Neural progenitor cell (in vitro differentiated cells): ENCODE measurements at regions not wholly inside any gene's neighbourhood (a gene's known extent, or its start where the extent isn't known, plus 50 kb on each side); places are given as distances from the start of the nearest gene placed in this dataset.

Experiments used
- DNase-seq: peaks from one replicate; pipeline ENCODE4 v3.0.0-alpha.2; 2016; ENCODE audit warnings: low spot score
- H2AFZ ChIP-seq: fragments of 200-600 bp; sonication (generic); replicated peaks from 2 replicates; pipeline ENCODE4 v1.6.1; 2016; ENCODE audit warnings: antibody characterized with exemption
- H3F3A ChIP-seq: fragments of 200-600 bp; sonication (generic); 2 replicates; pipeline ENCODE4 v1.6.1; 2016; ENCODE audit warnings: antibody characterized with exemption, low read depth
- H3K27ac ChIP-seq: fragments of 200-600 bp; sonication (generic); 2 replicates; pipeline ENCODE4 v1.5.1; 2016; ENCODE audit warnings: mild to moderate bottlenecking
- H3K27me3 ChIP-seq: fragments of 200-600 bp; sonication (generic); 2 replicates; pipeline ENCODE4 v1.6.1; 2016; ENCODE audit warnings: mild to moderate bottlenecking, moderate library complexity
- H3K36me3 ChIP-seq: fragments of 200-600 bp; sonication (generic); 2 replicates; pipeline ENCODE4 v1.5.1; 2016
- H3K4me1 ChIP-seq: fragments of 200-600 bp; sonication (generic); 2 replicates; pipeline ENCODE4 v1.6.1; 2016; ENCODE audit warnings: mixed run types
- H3K4me2 ChIP-seq: fragments of 200-600 bp; sonication (generic); 2 replicates; pipeline ENCODE4 v1.6.1; 2016
- H3K4me3 ChIP-seq: fragments of 200-600 bp; sonication (generic); 2 replicates; pipeline ENCODE4 v1.5.1; 2016
- H3K79me2 ChIP-seq: fragments of 200-600 bp; sonication (generic); 2 replicates; pipeline ENCODE4 v1.6.1; 2016; ENCODE audit warnings: low read depth
- H3K9ac ChIP-seq: fragments of 200-600 bp; sonication (generic); 2 replicates; pipeline ENCODE4 v1.6.1; 2016
- H3K9me3 ChIP-seq: fragments of 200-600 bp; sonication (generic); 2 replicates; pipeline ENCODE4 v1.5.1; 2016; ENCODE audit warnings: low read depth
- H4K20me1 ChIP-seq: fragments of 200-600 bp; sonication (generic); 2 replicates; pipeline ENCODE4 v1.6.1; 2016; ENCODE audit warnings: low read depth
- H3K27ac Mint-ChIP-seq: 3 replicates; pipeline ENCODE4 v1.8.0; 2021; ENCODE audit warnings: mixed read lengths
- H3K27me3 Mint-ChIP-seq: 2 replicates; pipeline ENCODE4 v1.8.0; 2022; ENCODE audit warnings: low read depth, mild to moderate bottlenecking, inconsistent platforms, moderate library complexity, mixed read lengths; ENCODE audit not compliant: insufficient read depth
- H3K36me3 Mint-ChIP-seq: 3 replicates; pipeline ENCODE4 v1.8.0; 2021; ENCODE audit warnings: mixed read lengths
- H3K4me1 Mint-ChIP-seq: 3 replicates; pipeline ENCODE4 v1.8.0; 2021; ENCODE audit warnings: mixed read lengths
- H3K4me3 Mint-ChIP-seq: 3 replicates; pipeline ENCODE4 v1.8.0; 2021; ENCODE audit warnings: mild to moderate bottlenecking, moderate library complexity, mixed read lengths
- H3K9me3 Mint-ChIP-seq: 3 replicates; pipeline ENCODE4 v1.8.0; 2020; ENCODE audit warnings: mixed read lengths
- CTCF ChIP-seq: fragments of 200-600 bp; sonication (generic); IDR thresholded peaks from 2 replicates; pipeline ENCODE4 v1.5.1; 2017; ENCODE audit warnings: antibody characterized with exemption, mild to moderate bottlenecking
- EZH2 ChIP-seq: fragments of 200-600 bp; sonication (generic); IDR thresholded peaks from 2 replicates; pipeline ENCODE4 v1.6.1; 2017; ENCODE audit warnings: antibody characterized with exemption, mild to moderate bottlenecking, moderate library complexity
- EZH2phosphoT487 ChIP-seq: fragments of 200-600 bp; sonication (generic); IDR thresholded peaks from 2 replicates; pipeline ENCODE4 v1.6.1; 2017; ENCODE audit warnings: antibody characterized with exemption

- peaks cover 9% of the 10 kb centered on the region for H3K9me3 Mint-ChIP-seq
- no peaks in the 10 kb centered on the region for H3K4me1 Mint-ChIP-seq
- H3K36me3 ChIP-seq: no peaks in the 10 kb centered on the region
- H3K4me2 ChIP-seq: no peak overlapping the region
- TF ChIP-seq EZH2phosphoT487: no peak
- TF ChIP-seq EZH2: no peak
- TF ChIP-seq CTCF: no peak
- no peaks in the 10 kb centered on the region for H3K36me3 Mint-ChIP-seq
- no peak overlapping the region for H3K4me3 Mint-ChIP-seq
- H3K9me3 ChIP-seq: no peaks in the 10 kb centered on the region
- no peaks in the 10 kb centered on the region for H3K4me1 ChIP-seq
- no peaks in the 10 kb centered on the region for H3K27me3 Mint-ChIP-seq
- no peak overlapping the region for H3K4me3 ChIP-seq
- H2AFZ ChIP-seq: no peak overlapping the region
- DNase-seq: no peak
- H3F3A ChIP-seq: no peaks in the 10 kb centered on the region
- no peak overlapping the region for H3K27ac Mint-ChIP-seq
- no peaks in the 10 kb centered on the region for H4K20me1 ChIP-seq
- no peaks in the 10 kb centered on the region for H3K79me2 ChIP-seq
- no peak overlapping the region for H3K27ac ChIP-seq
- H3K27me3 ChIP-seq: no peaks in the 10 kb centered on the region
- no peak overlapping the region for H3K9ac ChIP-seq
These were observed 888.8 kb downstream of the QKI start for GRCh38 chr6:164303102-164303964.

GRCh38 chr6:164296411-164296810 lies 881.9 kb downstream of the QKI start:
- H3K27me3 ChIP-seq: no peaks in the 10 kb centered on the region

GRCh38 chr6:164294047-164294784 lies 879.7 kb downstream of the QKI start:
- TF ChIP-seq EZH2 (no peak), EZH2phosphoT487 (no peak), CTCF (no peak)
- peaks cover 2% of the 10 kb centered on the region for H3K27me3 Mint-ChIP-seq
- no peaks in the 10 kb centered on the region for H3K4me1 Mint-ChIP-seq
- Histone ChIP-seq H3K27me3 (no peaks in the 10 kb centered on the region), H3K4me1 (no peaks in the 10 kb centered on the region), H3K4me2 (no peak overlapping the region), H3K9ac (no peak overlapping the region), H2AFZ (peak overlapping the region; percentile 23), H3F3A (no peaks in the 10 kb centered on the region), H3K9me3 (no peaks in the 10 kb centered on the region), H4K20me1 (no peaks in the 10 kb centered on the region), H3K4me3 (no peak overlapping the region), H3K36me3 (peaks cover 4% of the 10 kb centered on the region), H3K79me2 (no peaks in the 10 kb centered on the region), H3K27ac (no peak overlapping the region)
- H3K36me3 Mint-ChIP-seq: no peaks in the 10 kb centered on the region
- no peak for DNase-seq
- peaks cover 4% of the 10 kb centered on the region for H3K9me3 Mint-ChIP-seq
- H3K27ac Mint-ChIP-seq: no peak overlapping the region
- no peak overlapping the region for H3K4me3 Mint-ChIP-seq

More at GRCh38 chr6:164296411-164296810, 881.9 kb downstream of the QKI start:
- Histone ChIP-seq H3F3A (no peaks in the 10 kb centered on the region), H3K27ac (no peak overlapping the region), H3K36me3 (no peaks in the 10 kb centered on the region), H3K9ac (no peak overlapping the region), H4K20me1 (no peaks in the 10 kb centered on the region), H3K9me3 (no peaks in the 10 kb centered on the region), H3K4me1 (no peaks in the 10 kb centered on the region), H2AFZ (no peak overlapping the region), H3K79me2 (no peaks in the 10 kb centered on the region), H3K4me2 (no peak overlapping the region), H3K4me3 (no peak overlapping the region)
- Mint-ChIP-seq H3K4me3 (no peak overlapping the region), H3K9me3 (peaks cover 3% of the 10 kb centered on the region), H3K27me3 (peaks cover 2% of the 10 kb centered on the region), H3K4me1 (no peaks in the 10 kb centered on the region), H3K36me3 (no peaks in the 10 kb centered on the region), H3K27ac (no peak overlapping the region)
- no peak for DNase-seq
- no peak for TF ChIP-seq EZH2phosphoT487
- TF ChIP-seq CTCF: no peak
- no peak for TF ChIP-seq EZH2
